Stimulated activated CD4-positive, alpha-beta T cell treated with anti-CD3 and anti-CD28 coated beads, TNF-alpha, amount 100 ng/mL, for 24 hours (primary cell): ENCODE measurements at regions not wholly inside any gene's neighbourhood (a gene's known extent, or its start where the extent isn't known, plus 50 kb on each side); places are given as distances from the start of the nearest gene placed in this dataset.
"Not testable (repeated sequence)": the region's sequence is repeated elsewhere in the genome, so short reads cannot be mapped to it uniquely, and the experiment has no call there.

Source experiments
- DNase-seq, 3 experiments: peaks; one replicate each; pipeline ENCODE4 v3.0.0-alpha.2; 2020; ENCODE audit warnings: low read depth in 3 of 3

DNA sequence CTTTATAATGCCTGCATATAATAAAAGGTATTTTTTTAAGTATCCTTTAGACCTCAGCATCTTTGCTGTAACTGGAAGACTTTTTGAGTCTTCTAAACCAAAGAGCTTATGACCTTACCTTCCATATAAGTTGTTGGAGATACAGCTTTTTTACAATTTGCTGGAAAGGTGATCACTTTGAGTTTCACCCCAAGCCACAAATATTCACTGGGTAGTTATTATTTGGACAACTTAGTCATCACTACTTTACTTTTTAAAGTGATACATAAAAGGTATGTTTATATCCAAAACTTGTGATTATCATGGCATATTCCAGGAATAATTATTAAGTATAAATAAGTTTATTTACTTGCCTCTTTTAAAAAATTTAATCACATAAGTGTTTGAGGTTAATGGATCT lies 246.7 kb upstream of the NRIP1 start:
- no peak for DNase-seq

DNA sequence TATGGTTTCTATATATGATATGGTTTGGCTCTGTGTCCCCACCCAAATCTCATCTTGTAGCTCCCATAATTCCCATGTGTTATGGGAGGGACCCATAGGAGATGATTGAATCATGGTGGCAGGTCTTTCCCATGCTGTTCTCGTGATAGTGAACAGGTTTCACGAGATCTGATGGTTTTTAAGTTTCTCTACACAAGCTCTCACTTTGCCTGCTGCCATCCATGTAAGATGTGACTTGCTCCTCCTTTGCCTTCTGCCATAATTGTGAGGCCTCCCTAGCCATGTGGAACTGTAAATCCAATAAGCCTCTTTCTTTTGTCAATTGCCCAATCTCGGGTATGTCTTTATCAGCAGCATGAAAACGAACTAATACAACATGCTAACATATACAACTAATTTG lies 252.2 kb upstream of the NRIP1 start:
- DNase-seq: not testable (repeated sequence)

DNA sequence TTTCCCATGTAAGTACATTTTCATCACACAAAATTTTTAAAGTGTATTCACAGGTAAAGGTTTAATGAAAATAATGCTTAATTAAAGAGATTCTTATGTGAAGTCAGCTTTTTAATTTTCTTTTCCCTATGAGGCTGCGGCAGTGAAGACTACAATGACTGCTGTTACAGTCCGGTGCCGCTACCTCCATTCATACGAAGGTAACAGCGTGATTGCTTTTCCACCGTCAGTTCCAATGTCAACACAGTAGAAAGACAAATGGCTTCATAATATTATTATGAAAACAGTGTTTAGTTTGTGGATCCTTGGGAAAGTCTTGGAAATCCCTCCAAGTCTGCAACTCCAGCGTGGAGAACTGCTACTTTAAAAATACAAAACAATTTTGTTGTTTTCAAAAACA lies 254.9 kb upstream of the NRIP1 start:
- DNase-seq: no peak

DNA sequence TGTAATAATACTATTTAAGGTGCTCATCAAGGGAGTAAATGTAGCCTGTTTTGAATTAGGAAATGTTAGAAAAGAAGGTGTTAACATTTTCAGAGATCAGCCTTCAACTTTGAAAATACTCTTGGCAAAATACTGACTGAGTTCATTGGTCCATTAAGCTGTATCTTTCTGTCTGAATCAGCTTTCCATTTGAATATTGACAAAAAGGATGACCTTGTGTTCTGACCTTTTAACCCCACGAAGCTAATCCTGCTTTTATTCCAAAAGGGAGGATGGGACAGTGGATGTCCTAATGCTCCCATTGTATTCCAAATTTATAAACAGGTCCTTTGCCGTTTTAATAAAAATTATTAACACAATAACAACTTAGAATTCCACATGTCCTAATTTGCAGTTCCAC lies 259.7 kb upstream of the NRIP1 start:
- DNase-seq: no peak

DNA sequence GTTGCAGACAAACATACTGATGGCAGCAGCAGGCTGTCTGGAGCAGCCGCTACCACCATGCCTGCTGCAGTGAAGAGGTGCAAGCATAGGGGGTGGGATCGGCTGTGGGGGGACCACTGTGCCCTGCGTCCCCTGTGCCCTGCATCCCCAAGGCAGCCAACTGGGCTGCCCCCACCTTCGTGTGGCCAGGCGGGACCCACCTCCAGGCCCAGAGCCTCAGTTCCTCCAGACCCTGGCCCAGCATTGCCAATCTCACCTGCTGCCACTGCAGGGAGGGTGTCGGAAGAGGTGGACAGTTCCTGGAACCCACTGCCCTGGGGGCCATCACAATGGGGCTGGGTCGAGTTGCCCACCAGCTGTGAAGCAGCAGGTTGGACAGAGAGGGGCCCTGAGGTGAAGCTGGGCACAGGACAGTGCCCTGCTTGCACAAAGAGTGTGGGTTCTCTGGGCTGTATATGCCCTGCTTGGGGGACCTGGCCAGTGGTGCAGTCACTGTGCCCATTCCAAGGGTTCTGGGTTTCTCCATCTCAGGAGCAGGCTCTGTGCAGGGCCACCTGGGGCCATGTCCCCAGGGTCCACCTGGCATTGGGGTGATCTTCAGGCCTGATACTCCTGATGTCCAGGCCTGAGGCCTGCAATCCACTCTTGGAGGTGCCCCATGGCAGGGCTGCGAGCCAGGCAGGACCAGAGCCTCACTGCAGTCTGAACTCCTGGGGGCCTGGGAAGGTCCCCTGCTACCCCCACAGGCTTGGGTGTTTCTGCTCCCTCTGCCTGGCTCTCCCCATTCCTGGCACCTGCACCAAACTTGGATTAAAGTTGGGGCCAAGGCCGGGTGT lies 261.4 kb upstream of the NRIP1 start:
- DNase-seq: no peak

DNA sequence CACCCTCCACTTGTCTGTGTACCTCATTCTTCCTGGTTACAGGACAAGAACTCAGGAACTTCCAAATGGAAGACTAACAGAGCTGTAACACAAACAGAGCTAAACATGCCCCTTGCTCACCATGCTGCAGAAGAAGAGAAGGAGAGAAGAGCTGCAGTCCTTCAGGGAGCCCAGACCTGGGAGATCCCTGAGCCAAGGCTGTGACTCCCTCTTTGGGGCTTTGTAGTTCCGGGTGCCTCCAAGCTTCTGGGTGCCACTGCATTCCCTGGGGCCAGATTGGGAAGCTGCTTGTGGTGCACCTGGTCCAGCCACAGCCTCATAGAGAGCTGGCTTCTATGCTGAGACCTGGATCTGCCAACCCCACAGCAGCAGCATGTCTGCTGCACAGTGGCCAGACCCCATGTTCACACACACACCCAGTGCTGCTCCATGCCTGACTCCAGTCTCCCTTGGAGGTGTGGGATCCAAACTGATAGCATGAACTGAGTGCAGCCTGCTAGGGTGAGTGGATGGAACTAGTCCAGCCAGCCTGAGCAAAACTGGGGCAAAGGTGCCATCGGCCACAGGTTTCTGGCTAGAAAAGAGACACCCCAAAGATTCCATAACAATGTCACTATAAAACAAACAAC lies 263.0 kb upstream of the NRIP1 start:
- no peak for DNase-seq

DNA sequence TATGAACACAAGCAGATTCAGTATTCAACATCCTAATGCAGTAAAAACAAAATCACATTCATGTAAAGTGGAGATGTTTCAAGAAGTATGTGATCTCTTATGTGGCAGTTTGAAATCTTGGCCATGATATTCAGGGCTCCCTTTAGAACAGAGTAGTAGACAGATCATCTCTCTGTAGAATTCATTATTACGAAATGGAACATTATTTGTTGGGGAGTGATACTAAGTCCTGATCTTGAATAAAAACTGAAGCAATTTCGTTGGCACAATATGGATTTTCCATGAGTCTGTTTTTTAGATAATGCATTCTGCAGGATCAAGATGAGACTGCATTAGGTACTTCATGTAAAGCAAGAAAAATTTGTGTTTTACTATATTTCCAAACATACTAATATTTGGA lies 264.4 kb upstream of the NRIP1 start:
- no peak for DNase-seq

DNA sequence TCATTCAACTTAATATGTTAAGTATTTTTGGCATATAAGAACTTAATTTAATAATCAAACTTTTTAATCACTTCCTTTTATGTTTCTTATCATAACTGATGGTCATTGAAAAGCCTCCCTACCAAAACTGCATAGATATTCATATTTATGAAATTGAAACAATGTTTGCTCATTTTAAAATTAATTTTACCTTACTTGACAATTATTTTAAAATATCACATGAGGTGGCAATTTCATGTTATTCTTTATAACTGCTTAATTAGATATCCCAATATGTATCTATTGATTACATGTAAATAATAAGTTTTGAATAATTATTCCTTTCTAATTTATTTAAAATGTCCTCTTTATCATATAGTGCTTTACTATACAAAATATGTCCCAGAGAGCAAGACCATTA lies 266.1 kb upstream of the NRIP1 start:
- no peak for DNase-seq

DNA sequence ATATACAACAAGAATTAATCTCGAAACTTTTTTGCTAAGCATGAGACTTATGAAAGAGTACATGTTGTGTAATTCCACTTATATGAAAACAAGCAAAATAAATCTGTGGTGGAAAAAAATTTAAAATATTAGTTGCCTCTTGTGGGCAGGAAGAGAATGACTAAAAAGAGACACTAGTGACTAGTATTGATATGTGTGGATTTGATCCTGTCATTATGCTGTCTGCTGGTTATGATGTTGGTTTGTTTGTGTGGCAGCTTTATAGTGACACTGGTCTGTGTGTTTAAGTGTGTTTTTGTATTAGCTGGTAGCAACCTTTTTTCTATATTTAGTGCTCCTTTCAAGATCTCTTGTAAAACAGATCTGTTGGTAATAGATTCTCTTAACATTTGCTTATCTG lies 267.8 kb upstream of the NRIP1 start:
- DNase-seq: no peak

DNA sequence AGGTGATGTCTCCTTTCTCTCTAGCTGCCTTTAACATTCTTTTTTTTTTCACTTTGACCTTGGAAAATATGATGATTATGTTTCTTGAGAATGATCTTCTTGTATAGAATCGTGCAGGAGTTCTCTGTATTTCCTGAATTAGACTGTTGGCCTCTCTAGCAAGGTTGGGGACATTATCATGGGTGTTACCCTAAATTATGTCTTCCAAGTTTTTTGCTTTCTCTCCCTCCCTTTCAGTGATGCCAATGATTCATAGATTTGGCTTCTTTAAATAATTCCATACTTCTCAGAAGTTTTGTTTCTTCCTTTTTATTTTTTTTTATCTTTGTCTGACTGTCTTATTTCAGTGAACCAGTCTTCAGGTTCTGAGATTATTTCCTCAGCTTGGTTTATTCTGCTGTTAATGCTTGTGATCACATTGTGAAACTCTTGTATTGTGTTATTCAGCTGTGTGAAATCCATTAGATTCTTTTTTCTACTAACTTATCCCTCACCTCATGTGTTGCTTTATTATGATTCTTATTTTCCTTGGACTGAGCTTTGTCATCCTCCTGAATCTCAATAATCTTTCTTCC lies 268.4 kb upstream of the NRIP1 start:
- DNase-seq: no peak

DNA sequence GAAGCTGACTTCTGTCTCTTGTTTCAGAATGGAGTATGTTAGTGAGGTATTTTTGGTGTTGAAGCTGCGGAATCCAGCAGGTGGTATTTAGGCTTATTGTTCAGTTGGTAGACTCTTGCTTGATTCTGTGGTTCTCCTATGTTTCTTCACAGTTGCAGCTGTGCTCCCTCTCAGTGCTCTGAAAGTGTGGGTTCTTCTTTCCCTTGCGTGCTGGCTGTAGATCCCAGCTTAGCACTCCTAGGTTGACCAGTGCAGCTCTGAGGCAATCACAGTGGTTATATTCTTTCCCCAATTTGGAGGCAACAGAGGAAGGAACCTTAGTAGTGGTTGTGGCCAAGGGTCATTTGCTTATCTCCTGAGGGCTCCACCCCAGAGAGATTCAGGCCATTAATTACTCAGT lies 269.2 kb upstream of the NRIP1 start:
- no peak for DNase-seq

DNA sequence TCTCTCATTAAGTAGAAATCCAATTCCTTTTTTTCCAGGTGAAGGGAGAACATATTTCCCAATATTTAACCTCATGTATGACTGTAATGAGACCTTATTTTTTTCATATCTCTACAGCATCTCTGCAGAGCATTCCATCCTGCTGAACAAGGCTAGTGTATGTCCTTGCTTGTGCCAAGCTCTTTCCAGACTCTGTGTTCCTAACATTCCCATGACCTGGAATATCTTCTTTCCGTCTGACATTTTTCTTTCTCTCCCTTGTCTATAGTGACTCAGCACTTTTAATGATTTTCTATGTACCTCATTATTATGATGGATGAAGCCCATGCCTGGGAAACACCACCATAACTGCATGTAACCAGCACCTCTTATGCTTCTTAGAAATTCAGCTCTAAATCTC lies 278.3 kb upstream of the NRIP1 start:
- no peak for DNase-seq

DNA sequence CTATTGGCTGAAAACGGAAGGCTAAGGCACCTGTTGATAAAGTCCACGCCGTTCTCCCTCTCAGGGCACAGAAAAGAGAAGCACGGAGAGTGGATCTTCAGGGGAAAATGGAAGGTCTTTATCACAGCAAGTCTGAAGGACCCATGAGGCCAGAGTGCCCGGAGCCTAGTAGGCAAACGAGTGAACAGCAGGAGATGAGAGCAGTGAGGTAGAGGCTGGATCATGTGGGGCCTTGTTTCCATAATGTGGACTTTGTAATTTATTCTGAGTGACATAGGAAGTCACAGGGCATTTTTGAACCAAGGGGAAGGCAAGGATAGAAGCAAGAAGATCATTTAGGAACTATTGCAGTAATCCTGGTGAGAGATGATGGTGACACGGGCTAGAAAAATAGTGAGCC lies 287.2 kb upstream of the NRIP1 start:
- no peak for DNase-seq

DNA sequence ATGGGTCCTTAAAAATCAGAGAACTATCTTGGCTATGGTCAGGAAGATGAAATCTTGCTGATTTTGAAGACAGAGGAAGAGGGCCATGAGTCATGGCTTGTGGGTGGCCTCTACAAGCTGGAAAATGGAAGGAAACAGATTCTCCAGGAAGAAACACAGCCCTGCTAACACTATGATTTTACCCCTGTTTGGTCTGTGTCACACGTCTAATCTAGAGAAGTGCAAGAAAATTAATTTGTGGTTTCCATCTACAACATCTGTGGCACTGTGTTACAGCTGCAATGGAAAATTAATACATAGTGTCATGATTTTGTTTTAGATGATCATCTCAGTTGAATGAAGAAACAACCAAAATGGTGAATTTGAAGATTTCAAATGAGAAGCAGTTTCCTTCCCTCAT lies 288.7 kb upstream of the NRIP1 start:
- DNase-seq: no peak

DNA sequence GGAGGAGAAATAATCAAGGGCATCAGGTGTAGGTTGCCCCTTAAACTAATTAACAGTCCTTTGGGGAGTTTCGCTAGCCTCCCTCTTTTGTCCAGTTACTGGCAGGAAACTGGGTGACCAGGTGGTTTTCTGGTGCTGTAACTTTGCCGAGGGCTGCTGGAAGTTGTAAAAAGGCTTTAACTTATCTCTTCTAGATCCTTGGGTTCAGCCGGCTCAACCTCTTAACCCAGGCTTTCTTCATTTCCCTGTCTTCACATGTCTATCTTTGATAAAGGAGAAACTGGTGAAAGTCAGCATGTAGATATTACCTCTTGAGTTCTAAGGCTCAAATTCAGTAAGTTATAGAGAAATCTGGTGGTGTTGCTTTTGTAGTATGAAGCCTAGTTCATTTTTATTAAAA lies 289.7 kb upstream of the NRIP1 start:
- no peak for DNase-seq

DNA sequence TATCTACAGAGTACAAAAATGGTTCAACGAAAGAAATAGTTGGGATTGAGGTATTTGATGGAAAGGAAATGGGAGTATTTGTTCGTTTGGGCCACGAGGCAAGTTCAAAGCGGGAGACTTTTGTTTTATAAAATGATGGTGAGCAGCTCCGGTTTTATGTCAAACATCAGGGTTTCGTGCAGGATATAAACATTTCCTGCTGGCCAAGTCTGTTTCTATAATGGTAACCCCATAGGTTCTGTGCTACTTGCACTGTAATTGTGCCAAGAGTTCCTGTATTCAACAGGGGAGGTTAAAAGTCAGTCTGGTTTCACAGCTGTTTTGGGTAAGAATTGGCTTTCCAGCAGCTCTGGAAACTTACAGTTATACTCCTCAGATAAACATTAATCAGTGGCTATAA lies 290.3 kb upstream of the NRIP1 start:
- DNase-seq: no peak

DNA sequence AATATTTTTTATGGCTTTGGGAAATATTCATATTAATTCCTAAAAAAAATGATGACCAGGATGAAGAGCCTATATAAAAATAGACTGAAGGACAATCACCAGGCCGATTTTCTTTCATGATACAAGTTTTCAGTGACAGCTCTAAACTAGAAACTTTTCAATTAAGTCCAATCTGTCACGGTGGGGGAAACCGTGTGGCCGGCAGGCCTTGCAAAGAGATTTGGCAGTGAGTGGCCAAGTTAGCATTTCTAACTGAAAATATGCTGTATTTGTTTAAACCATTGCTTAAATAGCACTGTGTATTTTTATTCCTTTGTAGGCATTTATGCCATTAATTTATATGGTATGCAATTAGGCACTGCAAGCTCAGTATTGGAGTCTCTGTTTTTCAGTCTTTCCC lies 294.5 kb upstream of the NRIP1 start:
- DNase-seq: no peak

DNA sequence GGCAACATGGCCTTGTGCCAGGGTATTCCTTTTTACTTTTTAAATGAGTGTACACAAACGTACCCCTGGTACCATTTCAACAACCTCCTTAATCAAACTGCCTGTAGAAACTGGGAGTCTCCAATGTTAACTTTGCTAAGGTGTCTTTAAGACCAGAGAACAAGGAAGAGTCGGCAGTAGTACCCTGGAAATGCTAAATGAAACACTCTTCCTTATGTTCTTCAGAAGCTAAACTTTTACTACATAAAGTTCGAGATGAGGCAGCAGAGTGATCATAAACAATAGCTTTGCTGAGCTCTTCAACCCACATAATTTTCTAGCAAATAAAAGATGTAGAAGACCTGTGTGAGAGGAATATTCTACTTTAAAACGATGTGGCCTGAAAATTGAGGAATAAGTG lies 297.7 kb upstream of the NRIP1 start:
- DNase-seq: no peak

DNA sequence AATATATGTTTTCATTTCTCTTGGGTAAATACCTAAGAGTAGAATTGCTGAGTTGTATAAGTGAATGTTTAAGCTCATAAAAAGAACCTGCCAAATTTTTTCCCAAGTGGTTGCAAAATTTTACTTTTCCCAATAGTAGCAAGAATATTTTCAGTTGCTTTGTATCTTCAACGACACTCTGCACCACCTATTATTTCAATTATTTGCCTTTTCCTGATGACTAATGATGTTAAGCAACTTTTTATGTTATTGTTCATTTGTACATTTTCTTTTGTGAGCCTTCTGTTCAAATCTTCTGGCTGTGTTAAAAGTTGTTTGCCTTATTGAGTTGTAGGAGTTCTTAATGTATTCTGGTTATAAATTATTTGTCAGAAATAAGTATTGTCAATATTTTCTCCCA lies 299.1 kb upstream of the NRIP1 start:
- no peak for DNase-seq

DNA sequence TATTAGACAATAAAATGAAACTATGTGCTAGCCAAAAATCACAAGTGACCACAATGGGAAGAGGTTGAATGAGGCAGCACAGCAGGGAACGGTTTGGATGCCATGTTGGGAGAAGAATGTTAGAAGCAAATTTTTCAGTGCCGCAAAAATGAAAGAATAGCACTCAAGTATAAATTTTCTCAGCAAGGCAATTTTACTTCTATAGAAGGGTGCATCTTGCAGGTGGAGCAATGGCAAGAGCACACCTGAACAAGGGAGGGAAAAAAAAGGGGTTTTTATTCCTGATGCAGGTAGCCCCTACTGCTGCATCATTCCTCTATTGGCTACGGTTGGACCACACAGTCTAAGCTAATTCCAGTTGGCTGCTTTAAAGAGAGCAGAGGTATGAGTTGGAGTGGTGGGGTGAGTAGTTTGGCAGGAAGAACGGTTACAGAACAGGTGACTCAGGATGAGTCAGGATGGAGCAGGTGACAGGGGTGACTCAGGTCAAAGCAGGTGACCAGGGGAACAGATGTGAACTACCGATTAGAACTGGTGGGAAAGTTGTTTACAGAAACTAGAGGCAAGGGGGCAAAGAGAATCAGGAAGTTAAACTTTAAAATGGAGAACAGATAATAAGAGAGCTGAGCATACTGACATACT lies 301.1 kb upstream of the NRIP1 start:
- DNase-seq: no peak

DNA sequence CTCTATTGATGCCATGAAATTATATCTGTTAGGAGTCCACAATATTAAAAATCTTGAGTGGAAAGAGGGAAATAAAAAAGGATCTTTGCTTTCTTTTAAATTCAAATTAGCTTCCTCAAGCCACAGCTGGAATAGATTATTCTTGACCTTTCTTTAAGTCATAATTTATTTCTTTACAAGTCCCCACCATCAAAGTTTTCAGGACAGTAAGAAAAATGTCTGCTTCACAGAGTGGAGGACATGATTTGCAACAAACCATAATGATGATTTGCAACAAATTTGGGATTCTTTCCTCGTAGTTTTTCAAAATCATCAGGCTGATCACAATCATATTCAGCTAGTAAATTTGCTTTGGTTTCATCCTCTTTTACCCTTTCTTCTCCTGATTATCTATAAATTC lies 301.8 kb upstream of the NRIP1 start:
- DNase-seq: no peak

DNA sequence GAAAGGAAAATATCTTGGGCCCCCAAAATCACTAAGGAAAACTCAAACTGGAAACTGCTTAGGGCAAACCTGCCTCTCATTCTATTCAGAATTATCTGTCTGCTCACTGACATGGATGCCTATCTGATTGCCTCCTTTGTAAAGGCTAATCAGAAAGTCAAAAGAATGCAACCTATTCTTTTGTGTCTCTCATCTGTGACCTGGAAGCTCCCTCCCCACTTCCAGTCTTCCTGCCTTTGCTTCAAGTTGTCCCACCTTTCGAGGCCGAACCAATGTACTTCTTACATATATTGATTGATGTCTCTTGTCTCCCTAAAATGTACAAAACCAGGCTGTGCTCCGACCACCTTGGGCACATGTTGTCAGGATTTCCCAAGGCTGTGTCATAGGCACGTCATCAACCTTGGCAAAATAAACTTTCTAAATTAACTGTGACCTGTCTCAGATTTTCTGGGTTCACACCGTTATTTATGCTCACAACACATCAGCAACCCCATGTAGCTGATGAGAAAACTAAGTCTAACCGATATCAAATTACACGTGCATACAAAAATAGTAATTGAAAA lies 302.3 kb upstream of the NRIP1 start:
- no peak for DNase-seq
